ENCODE measurements at regions not wholly inside any gene's neighbourhood (a gene's known extent, or its start where the extent isn't known, plus 50 kb on each side); places are given as distances from the start of the nearest gene placed in this dataset.
"Not testable (repeated sequence)": the region's sequence is repeated elsewhere in the genome, so short reads cannot be mapped to it uniquely, and the experiment has no call there.

DNA sequence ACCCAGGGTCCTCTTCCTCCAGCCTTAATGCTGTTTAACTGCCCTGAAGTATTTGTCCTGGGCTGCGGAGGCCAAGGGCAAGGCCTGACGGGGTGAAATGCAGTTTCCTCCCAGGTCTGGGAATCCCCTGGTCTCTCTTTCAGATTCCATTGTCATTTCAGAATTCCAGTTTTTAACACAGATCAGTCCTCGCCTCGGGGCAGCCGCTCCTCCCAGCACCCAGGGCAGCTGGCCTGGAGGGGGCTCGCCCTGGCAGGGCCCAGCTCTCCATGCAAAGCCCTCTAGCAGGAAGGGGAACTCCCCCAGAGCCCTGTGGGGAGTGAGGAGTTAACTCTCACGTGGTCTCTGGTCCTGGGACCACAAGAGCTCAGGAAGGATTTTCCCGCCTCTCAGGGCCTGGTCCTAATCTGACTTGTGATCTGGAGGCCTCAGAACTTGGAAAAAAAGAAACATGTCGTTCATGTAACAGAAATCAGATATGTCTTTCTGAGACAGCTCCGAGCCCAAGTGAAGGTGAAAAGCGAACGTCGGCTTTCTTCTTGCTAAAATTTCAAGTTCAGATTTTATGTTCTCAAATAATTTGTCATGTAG lies 265.6 kb upstream of the SFSWAP start:
- TF ChIP-seq, protein P1, sequence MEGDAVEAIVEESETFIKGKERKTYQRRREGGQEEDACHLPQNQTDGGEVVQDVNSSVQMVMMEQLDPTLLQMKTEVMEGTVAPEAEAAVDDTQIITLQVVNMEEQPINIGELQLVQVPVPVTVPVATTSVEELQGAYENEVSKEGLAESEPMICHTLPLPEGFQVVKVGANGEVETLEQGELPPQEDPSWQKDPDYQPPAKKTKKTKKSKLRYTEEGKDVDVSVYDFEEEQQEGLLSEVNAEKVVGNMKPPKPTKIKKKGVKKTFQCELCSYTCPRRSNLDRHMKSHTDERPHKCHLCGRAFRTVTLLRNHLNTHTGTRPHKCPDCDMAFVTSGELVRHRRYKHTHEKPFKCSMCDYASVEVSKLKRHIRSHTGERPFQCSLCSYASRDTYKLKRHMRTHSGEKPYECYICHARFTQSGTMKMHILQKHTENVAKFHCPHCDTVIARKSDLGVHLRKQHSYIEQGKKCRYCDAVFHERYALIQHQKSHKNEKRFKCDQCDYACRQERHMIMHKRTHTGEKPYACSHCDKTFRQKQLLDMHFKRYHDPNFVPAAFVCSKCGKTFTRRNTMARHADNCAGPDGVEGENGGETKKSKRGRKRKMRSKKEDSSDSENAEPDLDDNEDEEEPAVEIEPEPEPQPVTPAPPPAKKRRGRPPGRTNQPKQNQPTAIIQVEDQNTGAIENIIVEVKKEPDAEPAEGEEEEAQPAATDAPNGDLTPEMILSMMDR (IDR thresholded peaks at IDR 0.05): no peak
- H3K4me1 ChIP-seq: no peaks in the 10 kb centered on the region
- H3K9me3 ChIP-seq: peaks cover 0 to 7% of the 10 kb centered on the region in 2 donors
- no peaks in the 10 kb centered on the region for H3K36me3 ChIP-seq
- DNase-seq: peak in 1 of 4 donors; percentile 47
- H3K27me3 ChIP-seq: no peaks in the 10 kb centered on the region
- H3K27ac ChIP-seq: no peak overlapping the region
- no peak for ATAC-seq
- intact Hi-C loops (cut with DNase I): no loop called here
- H3K4me3 ChIP-seq: no peak overlapping the region

DNA sequence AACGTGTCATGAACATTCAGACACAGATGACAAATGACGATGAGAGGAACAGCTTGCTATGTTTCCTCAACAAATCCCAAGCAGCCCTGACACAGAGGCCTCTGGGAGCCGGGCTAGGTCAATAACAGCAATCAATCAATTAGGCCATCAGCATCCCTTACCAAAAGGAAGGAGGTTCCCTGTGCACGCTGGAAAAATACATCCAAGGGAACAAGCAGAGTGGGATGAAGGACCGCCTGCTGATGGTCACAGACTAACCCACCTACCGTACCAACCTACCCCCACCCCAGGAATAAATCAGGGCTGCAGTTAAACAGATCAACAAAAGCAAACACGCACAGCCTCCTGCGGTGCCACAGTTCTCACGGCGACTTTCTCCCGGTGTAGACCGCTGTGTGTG lies 265.1 kb upstream of the SFSWAP start:
- no peak for ATAC-seq
- intact Hi-C loops (cut with DNase I): no loop called here

DNA sequence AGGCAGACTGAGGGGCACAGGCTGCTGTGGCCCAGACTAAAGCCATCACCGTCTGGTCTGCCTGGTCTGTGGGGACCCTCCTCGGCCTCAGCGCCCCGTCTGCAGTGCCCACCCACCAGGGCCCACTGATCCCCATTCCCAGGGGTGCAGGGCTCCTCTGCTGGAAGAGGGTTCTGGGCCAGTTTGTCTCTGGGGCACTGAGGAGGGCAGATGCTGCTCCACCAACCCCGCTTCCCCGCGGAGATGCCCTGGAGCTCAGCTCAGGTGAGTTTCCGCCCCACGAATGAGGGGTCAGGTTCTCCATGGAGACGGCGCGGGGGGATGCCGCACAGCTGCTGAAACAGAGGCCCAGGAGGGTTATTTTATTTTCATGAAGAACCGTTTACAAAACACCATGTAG lies 263.3 kb upstream of the SFSWAP start:
- H3K9me3 ChIP-seq; H3K4me1 ChIP-seq; H3K4me3 ChIP-seq; H3K27ac ChIP-seq; intact Hi-C loops (cut with DNase I); H3K36me3 ChIP-seq; ATAC-seq; H3K27me3 ChIP-seq: not testable (repeated sequence)
- DNase-seq: peak in 1 of 4 donors; percentile 35

More for the DNA sequence above, 265.1 kb upstream of the SFSWAP start:
- H3K27ac ChIP-seq: no peak overlapping the region
- H3K36me3 ChIP-seq: no peaks in the 10 kb centered on the region
- TF ChIP-seq, protein P1 (IDR thresholded peaks at IDR 0.05): no peak
- H3K27me3 ChIP-seq: no peaks in the 10 kb centered on the region
- H3K9me3 ChIP-seq: peaks cover 0 to 7% of the 10 kb centered on the region in 2 donors
- H3K4me3 ChIP-seq: no peak overlapping the region
- no peaks in the 10 kb centered on the region for H3K4me1 ChIP-seq
- no peak for DNase-seq

DNA sequence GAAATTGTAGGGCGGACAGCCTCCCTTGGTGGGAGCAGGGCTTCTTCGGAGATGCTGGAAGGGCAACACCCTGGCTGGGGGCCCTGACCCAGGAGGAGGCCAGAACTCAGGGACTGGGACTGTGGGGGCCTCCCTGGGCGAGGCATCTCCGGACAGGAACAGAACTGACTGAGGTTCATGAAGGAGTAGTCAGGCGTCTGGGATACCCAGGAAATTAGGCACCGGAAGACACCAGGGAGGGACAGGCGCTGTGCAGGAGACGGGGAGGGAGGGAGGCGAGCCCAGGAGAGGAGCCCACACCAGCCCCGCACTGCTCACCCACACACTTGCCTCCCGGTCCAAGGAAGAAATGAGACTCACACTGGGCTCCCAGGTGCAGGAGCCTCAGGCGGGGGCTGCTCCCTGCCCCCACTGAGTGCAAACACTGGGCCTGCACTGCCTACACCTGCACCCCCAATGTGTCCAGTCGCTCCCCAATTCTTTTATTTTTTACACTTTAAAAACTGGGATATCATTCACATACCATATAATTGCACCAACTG lies 262.6 kb upstream of the SFSWAP start:
- no peak overlapping the region for H3K27ac ChIP-seq
- intact Hi-C loops (cut with DNase I): no loop called here
- H3K9me3 ChIP-seq: peaks cover 0 to 7% of the 10 kb centered on the region in 2 donors
- ATAC-seq (no peak), DNase-seq (peak in 1 of 4 donors; percentile 54)
- TF ChIP-seq, protein P1 (IDR thresholded peaks at IDR 0.05): no peak
- no peaks in the 10 kb centered on the region for H3K36me3 ChIP-seq
- no peaks in the 10 kb centered on the region for H3K4me1 ChIP-seq
- no peak overlapping the region for H3K4me3 ChIP-seq
- no peaks in the 10 kb centered on the region for H3K27me3 ChIP-seq

DNA sequence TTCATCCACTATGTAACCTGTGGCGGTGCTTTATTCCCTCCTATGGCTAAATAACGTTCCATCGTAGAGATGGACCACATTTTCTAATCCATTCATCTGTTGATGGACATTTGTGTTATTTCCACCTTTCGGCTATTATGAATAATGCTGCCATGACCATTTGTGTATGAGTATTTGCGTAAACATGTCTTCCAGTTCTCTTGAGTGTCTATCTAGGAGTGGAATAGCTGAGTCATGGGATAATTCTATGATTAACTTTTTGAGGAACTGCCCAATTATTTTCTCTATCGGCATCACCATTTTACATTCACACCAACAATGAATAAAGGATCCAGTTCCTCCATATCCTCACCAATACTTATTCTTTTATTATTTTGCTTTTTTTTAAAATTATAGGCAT lies 261.9 kb upstream of the SFSWAP start:
- H3K27me3 ChIP-seq: no peaks in the 10 kb centered on the region
- TF ChIP-seq, protein P1 (IDR thresholded peaks at IDR 0.05): no peak
- peaks cover 0 to 7% of the 10 kb centered on the region in 2 donors for H3K9me3 ChIP-seq
- ATAC-seq: no peak
- H3K4me1 ChIP-seq: no peaks in the 10 kb centered on the region
- no peak for DNase-seq
- intact Hi-C loops (cut with DNase I): no loop called here
- H3K36me3 ChIP-seq: no peaks in the 10 kb centered on the region
- no peak overlapping the region for H3K27ac ChIP-seq
- no peak overlapping the region for H3K4me3 ChIP-seq

DNA sequence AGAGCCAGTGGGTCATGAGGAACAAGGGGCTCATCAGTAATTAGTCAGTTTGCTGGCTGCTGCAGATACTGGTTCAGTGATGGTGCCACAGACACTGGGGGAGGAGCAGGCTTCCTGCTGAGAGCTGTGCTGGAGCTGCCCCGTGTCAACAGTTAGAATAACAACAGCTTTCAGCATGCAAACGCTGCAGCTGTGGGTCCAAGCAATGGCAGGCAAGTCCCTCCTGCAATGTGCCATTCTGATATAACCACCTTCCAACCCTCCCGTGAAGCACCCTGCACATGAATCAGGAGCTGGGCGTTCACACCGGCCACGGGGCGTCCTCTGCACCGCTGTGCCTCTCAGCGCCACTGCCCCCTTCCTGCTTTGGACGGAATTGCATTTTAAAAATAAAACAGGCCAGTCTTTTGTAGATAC lies 258.4 kb upstream of the SFSWAP start:
- Histone ChIP-seq H3K36me3 (no peaks in the 10 kb centered on the region), H3K9me3 (peaks cover 0 to 7% of the 10 kb centered on the region in 2 donors), H3K4me3 (no peak overlapping the region), H3K4me1 (no peaks in the 10 kb centered on the region), H3K27me3 (peaks cover 0 to 28% of the 10 kb centered on the region in 2 donors), H3K27ac (no peak overlapping the region)
- peak in 1 of 4 donors; percentile 64 for DNase-seq
- TF ChIP-seq, protein P1 (IDR thresholded peaks at IDR 0.05): peak in 1 of 2 donors; percentile 34
- peak; percentile 93 for ATAC-seq
- intact Hi-C loops (cut with DNase I): no loop called here

All from left lung (tissue), 4 donors.